ENCODE measurements at regions not wholly inside any gene's neighbourhood (a gene's known extent, or its start where the extent isn't known, plus 50 kb on each side); places are given as distances from the start of the nearest gene placed in this dataset.

- no peak for DNase-seq
Observed at GRCh38 chr3:56983427-56983826, 77.0 kb upstream of the SPATA12 start.

GRCh38 chr3:56981445-56982230 is 78.8 kb upstream of the SPATA12 start:
- no peak for DNase-seq

- DNase-seq: peak; percentile 61
Observed at GRCh38 chr3:56980798-56981390, 79.6 kb upstream of the SPATA12 start.

GRCh38 chr3:56980243-56980642 is 80.2 kb upstream of the SPATA12 start:
- no peak for DNase-seq

GRCh38 chr3:56979791-56980190 is 80.7 kb upstream of the SPATA12 start:
- DNase-seq: no peak

GRCh38 chr3:56977561-56977889 is 82.9 kb upstream of the SPATA12 start:
- DNase-seq: no peak

GRCh38 chr3:56976651-56977560 is 83.6 kb upstream of the SPATA12 start:
- DNase-seq: no peak

- DNase-seq: no peak
Observed at GRCh38 chr3:56975567-56975966, 84.9 kb upstream of the SPATA12 start.

GRCh38 chr3:56974247-56974930 is 86.1 kb upstream of the SPATA12 start:
- DNase-seq: no peak

GRCh38 chr3:56971816-56972215 is 88.6 kb upstream of the SPATA12 start:
- no peak for DNase-seq

GRCh38 chr3:56971261-56971660 is 89.2 kb upstream of the SPATA12 start:
- no peak for DNase-seq

GRCh38 chr3:56970461-56970879 is 90.0 kb upstream of the SPATA12 start:
- DNase-seq: no peak

GRCh38 chr3:56969851-56970250 is 90.6 kb upstream of the SPATA12 start:
- DNase-seq: no peak

- DNase-seq: no peak
Observed at GRCh38 chr3:56966509-56966908, 94.0 kb upstream of the SPATA12 start.

GRCh38 chr3:56966104-56966503 is 94.4 kb upstream of the SPATA12 start:
- DNase-seq: no peak

- DNase-seq: no peak
Observed at GRCh38 chr3:56962922-56963321, 97.5 kb upstream of the SPATA12 start.

- no peak for DNase-seq
Observed at GRCh38 chr3:56962206-56962605, 98.3 kb upstream of the SPATA12 start.

GRCh38 chr3:56960234-56960917 is 100.1 kb upstream of the SPATA12 start:
- peak; percentile 12 for DNase-seq

GRCh38 chr3:56958879-56959278 is 101.6 kb upstream of the SPATA12 start:
- DNase-seq: no peak

- no peak for DNase-seq
Observed at GRCh38 chr3:56957522-56957921, 102.9 kb upstream of the SPATA12 start.

- no peak for DNase-seq
Observed at GRCh38 chr3:56956906-56957305, 103.6 kb upstream of the SPATA12 start.

- no peak for DNase-seq
Observed at GRCh38 chr3:56955492-56956111, 104.9 kb upstream of the SPATA12 start.
